Spleen (tissue), 7 donors: ENCODE measurements at regions not wholly inside any gene's neighbourhood (a gene's known extent, or its start where the extent isn't known, plus 50 kb on each side); places are given as distances from the start of the nearest gene placed in this dataset.

ENCODE experiments used
- POLR2A ChIP-seq, 3 donors: fragments of 450-650 bp; IDR thresholded peaks; one replicate each; pipeline ENCODE4 v1.5.1; 2017; ENCODE audit warnings: antibody characterized with exemption in 3 of 3, mild to moderate bottlenecking in 1 of 3
- TF ChIP-seq, protein P1 (sequence below), 11 experiments: fragments of 200-600 bp in 7 of 11; fragments of 450-650 bp in 4 of 11; sonication (generic) in 4 of 11; IDR thresholded peaks in 8 of 11; conservative IDR thresholded peaks in 3 of 11; 1 replicate in 7 of 11; 2 replicates in 4 of 11; pipeline versions ENCODE4 v1.4.0 to v1.8.0; 2016 to 2021; ENCODE audit warnings: antibody characterized with exemption in 11 of 11, inconsistent platforms in 4 of 11, mild to moderate bottlenecking in 1 of 11
- donor health status: DM: no; HTN: no; CAD: no; lungs with moderate emphysema.
- donor health status: DM: no; HTN: no; CAD: no.
- donor health status: DM: no; HTN: no; CAD: no.

DNA sequence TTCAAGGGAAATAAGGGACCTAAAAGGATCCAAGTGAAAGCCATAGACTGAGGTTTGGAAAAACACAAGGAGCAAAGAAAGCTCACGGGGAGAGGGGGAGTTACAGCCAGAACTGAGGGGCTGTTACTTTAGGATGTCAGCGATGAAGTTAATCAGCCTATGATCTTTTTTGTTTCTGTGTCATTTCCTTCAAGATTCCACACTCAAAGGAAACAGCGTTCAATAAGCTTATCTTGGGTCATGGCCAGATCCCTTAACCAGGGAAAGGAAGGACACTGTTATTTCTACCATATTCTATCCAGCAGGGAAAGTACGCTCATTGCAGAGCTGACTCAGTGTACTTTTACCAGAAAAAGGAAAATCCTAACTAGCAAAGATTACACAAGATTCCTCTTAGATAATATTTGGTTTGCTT lies 132.8 kb downstream of the PFDN4 start:
- no peak for TF ChIP-seq POLR2A (IDR thresholded peaks at IDR 0.05)
- TF ChIP-seq, protein P1, sequence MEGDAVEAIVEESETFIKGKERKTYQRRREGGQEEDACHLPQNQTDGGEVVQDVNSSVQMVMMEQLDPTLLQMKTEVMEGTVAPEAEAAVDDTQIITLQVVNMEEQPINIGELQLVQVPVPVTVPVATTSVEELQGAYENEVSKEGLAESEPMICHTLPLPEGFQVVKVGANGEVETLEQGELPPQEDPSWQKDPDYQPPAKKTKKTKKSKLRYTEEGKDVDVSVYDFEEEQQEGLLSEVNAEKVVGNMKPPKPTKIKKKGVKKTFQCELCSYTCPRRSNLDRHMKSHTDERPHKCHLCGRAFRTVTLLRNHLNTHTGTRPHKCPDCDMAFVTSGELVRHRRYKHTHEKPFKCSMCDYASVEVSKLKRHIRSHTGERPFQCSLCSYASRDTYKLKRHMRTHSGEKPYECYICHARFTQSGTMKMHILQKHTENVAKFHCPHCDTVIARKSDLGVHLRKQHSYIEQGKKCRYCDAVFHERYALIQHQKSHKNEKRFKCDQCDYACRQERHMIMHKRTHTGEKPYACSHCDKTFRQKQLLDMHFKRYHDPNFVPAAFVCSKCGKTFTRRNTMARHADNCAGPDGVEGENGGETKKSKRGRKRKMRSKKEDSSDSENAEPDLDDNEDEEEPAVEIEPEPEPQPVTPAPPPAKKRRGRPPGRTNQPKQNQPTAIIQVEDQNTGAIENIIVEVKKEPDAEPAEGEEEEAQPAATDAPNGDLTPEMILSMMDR (IDR thresholded peaks at IDR 0.05 in 8 of 11, conservative IDR thresholded peaks at IDR 0.05 in 3 of 11), result no peak
